B cell (primary cell): ENCODE measurements at regions not wholly inside any gene's neighbourhood (a gene's known extent, or its start where the extent isn't known, plus 50 kb on each side); places are given as distances from the start of the nearest gene placed in this dataset.

Experiments
- ATAC-seq: fragments of 200-7000 bp; cut with Tn5 transposase; one replicate; pipeline ENCODE4 v1.10.0; 2021; ENCODE audit warnings: low read depth, mild to moderate bottlenecking, moderate number of reproducible peaks, moderate library complexity
- CTCF ChIA-PET: fragments of 350-600 bp; sonication (Branson Sonifier 250); formaldehyde crosslinking; loops from one replicate; lab custom pipeline; 2021; ENCODE audit warnings: antibody characterized with exemption, inconsistent platforms; lab: Charles Lee
- POLR2A ChIA-PET: fragments of 350-600 bp; sonication (Branson Sonifier 250); formaldehyde crosslinking; loops from one replicate; lab custom pipeline; 2021; ENCODE audit warnings: antibody characterized with exemption; lab: Charles Lee
- DNase-seq: peaks from one replicate; pipeline ENCODE4 v3.0.0; 2013
- H2AFZ ChIP-seq: 2 replicates; pipeline ENCODE4 v1.6.1; 2012; ENCODE audit warnings: mild to moderate bottlenecking, low read depth, low read length; ENCODE audit not compliant: insufficient read depth, poor library complexity, severe bottlenecking
- H3K27ac ChIP-seq, 2 donors: 1 replicate in 1 of 2; 2 replicates in 1 of 2; pipeline ENCODE4 v1.5.1; 2012 to 2013; ENCODE audit warnings: low read length in 2 of 2, mild to moderate bottlenecking in 2 of 2, moderate library complexity in 1 of 2
- H3K27me3 ChIP-seq, 4 experiments: fragments of 200-600 bp in 1 of 4; sonication (generic) in 1 of 4; replicated peaks in 1 of 4; 1 replicate in 2 of 4; 2 replicates in 2 of 4; pipeline versions ENCODE4 v1.6.1 to v1.7.0; 2013 to 2016; ENCODE audit warnings: low read length in 3 of 4, mild to moderate bottlenecking in 2 of 4, mixed read lengths in 1 of 4, moderate library complexity in 1 of 4; ENCODE audit not compliant: insufficient read depth in 4 of 4, control insufficient read depth in 3 of 4; ENCODE audit errors: control extremely low read depth in 1 of 4
- H3K36me3 ChIP-seq, 2 experiments: replicated peaks in 1 of 2; 1 replicate in 1 of 2; 2 replicates in 1 of 2; pipeline versions ENCODE4 v1.6.1 to v1.7.1; 2013; ENCODE audit warnings: low read length in 1 of 2; ENCODE audit not compliant: insufficient read depth in 2 of 2, control insufficient read depth in 1 of 2; ENCODE audit errors: control extremely low read depth in 1 of 2, extremely low read depth in 1 of 2
- H3K4me1 ChIP-seq, 2 donors: fragments of 200-600 bp in 1 of 2; sonication (generic) in 1 of 2; 1 replicate in 1 of 2; 2 replicates in 1 of 2; pipeline versions ENCODE4 v1.5.1 to v1.6.1; 2013 to 2017; ENCODE audit warnings: low read length in 2 of 2; ENCODE audit not compliant: control insufficient read depth in 2 of 2, insufficient read depth in 2 of 2
- H3K4me2 ChIP-seq: replicated peaks from 2 replicates; pipeline ENCODE3; 2012; ENCODE audit warnings: mild to moderate bottlenecking, low read depth, low read length; ENCODE audit not compliant: poor library complexity, severe bottlenecking
- H3K4me3 ChIP-seq, 5 experiments: fragments of 200-600 bp in 1 of 5; sonication (generic) in 1 of 5; 1 replicate in 3 of 5; 2 replicates in 2 of 5; pipeline versions ENCODE4 v1.5.1 to v1.7.0; 2011 to 2016; ENCODE audit warnings: low read length in 4 of 5, mild to moderate bottlenecking in 4 of 5, low read depth in 2 of 5, control low read depth in 1 of 5, moderate library complexity in 1 of 5; ENCODE audit not compliant: insufficient read depth in 1 of 5; ENCODE audit errors: control extremely low read depth in 1 of 5, extremely low read depth in 1 of 5
- H3K79me2 ChIP-seq: fragments of 200-600 bp; sonication (generic); one replicate; pipeline ENCODE4 v1.6.0; 2016; ENCODE audit warnings: low read length; ENCODE audit not compliant: control insufficient read depth, insufficient read depth
- H3K9ac ChIP-seq: fragments of 200-600 bp; sonication (generic); 2 replicates; pipeline ENCODE4 v1.6.1; 2017; ENCODE audit warnings: mild to moderate bottlenecking, low read length, moderate library complexity
- H3K9me3 ChIP-seq, 3 donors: one replicate each; pipeline versions ENCODE4 v1.6.1 to v1.7.1; 2013; ENCODE audit warnings: low read length in 2 of 3; ENCODE audit not compliant: control insufficient read depth in 2 of 3, insufficient read depth in 1 of 3; ENCODE audit errors: control extremely low read depth in 1 of 3
- H4K20me1 ChIP-seq: 2 replicates; pipeline ENCODE4 v1.6.0; 2012; ENCODE audit warnings: mild to moderate bottlenecking, low read length; ENCODE audit not compliant: insufficient read depth, control insufficient read depth, poor library complexity, severe bottlenecking
- H3K27ac Mint-ChIP-seq: one replicate; pipeline ENCODE4 v1.8.0; 2021; ENCODE audit warnings: mixed read lengths
- H3K27me3 Mint-ChIP-seq: one replicate; pipeline ENCODE4 v1.8.0; 2021; ENCODE audit warnings: mixed read lengths
- H3K4me1 Mint-ChIP-seq: one replicate; pipeline ENCODE4 v1.8.0; 2021; ENCODE audit warnings: mixed read lengths
- H3K4me3 Mint-ChIP-seq: one replicate; pipeline ENCODE4 v1.8.0; 2021; ENCODE audit warnings: mixed read lengths
- H3K9me3 Mint-ChIP-seq: one replicate; pipeline ENCODE4 v1.8.0; 2022; ENCODE audit warnings: mixed read lengths; ENCODE audit not compliant: insufficient read depth
- EZH2 ChIP-seq: IDR thresholded peaks from 2 replicates; pipeline ENCODE4 v1.6.1; 2012; ENCODE audit warnings: borderline replicate concordance, low read depth, mild to moderate bottlenecking, moderate library complexity, low read length; ENCODE audit not compliant: insufficient read depth, poor library complexity, severe bottlenecking
- WGBS: methylation state at CpG from one replicate; pipeline ENCODE4 v1.1.5; 2013; ENCODE audit warnings: missing lambda C conversion rate; ENCODE audit not compliant: insufficient coverage; 5-methylcytosine and 5-hydroxymethylcytosine counted together
- intact Hi-C: fragments of 100-400 bp; cut with micrococcal nuclease; formaldehyde crosslinking; loops from one replicate; pipeline ENCODE4 v1.10.0; 2022
- TF ChIP-seq, protein P1 (sequence below): fragments of 200-600 bp; IDR thresholded peaks from one replicate; pipeline ENCODE4 v1.8.0; 2022; ENCODE audit warnings: antibody characterized with exemption, mild to moderate bottlenecking

DNA sequence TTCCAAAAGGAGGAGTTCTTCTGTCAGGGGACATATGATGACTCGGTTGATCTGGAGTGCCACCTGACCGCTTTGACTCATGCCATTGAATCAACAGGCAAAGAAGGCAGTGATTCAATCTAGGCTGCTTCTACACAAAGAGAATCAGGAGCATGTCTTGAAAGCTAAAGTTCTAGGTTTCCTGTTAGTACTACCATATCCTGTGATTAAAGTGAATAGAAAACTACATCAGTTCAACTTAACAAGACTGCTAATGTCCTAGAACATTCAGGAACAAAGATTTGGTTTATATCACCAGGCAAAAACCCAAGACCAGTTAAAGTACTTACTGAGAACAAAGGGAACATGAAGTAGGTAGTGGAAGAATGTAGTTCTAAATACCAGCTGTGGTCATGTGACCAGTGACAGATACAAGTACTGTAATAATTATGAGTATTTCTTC is 216.8 kb upstream of the SGK1 start:
- Histone ChIP-seq H3K36me3 (no peaks in the 10 kb centered on the region), H3K9ac (no peak overlapping the region), H3K4me1 (no peaks in the 10 kb centered on the region), H3K27ac (no peak overlapping the region), H3K27me3 (no peaks in the 10 kb centered on the region), H4K20me1 (no peaks in the 10 kb centered on the region), H3K4me2 (no peak overlapping the region), H3K9me3 (no peaks in the 10 kb centered on the region), H3K79me2 (no peaks in the 10 kb centered on the region), H2AFZ (no peak overlapping the region), H3K4me3 (no peak overlapping the region)
- CTCF ChIA-PET: no interaction called here
- H3K4me3 Mint-ChIP-seq: no peak overlapping the region
- TF ChIP-seq EZH2: no peak
- TF ChIP-seq, protein P1, sequence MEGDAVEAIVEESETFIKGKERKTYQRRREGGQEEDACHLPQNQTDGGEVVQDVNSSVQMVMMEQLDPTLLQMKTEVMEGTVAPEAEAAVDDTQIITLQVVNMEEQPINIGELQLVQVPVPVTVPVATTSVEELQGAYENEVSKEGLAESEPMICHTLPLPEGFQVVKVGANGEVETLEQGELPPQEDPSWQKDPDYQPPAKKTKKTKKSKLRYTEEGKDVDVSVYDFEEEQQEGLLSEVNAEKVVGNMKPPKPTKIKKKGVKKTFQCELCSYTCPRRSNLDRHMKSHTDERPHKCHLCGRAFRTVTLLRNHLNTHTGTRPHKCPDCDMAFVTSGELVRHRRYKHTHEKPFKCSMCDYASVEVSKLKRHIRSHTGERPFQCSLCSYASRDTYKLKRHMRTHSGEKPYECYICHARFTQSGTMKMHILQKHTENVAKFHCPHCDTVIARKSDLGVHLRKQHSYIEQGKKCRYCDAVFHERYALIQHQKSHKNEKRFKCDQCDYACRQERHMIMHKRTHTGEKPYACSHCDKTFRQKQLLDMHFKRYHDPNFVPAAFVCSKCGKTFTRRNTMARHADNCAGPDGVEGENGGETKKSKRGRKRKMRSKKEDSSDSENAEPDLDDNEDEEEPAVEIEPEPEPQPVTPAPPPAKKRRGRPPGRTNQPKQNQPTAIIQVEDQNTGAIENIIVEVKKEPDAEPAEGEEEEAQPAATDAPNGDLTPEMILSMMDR: no peak
- no peaks in the 10 kb centered on the region for H3K4me1 Mint-ChIP-seq
- intact Hi-C loops: no loop called here
- ATAC-seq (no peak), DNase-seq (no peak)
- WGBS: 100% methylated on average over 2 of the region's 2 CpGs
- no peaks in the 10 kb centered on the region for H3K9me3 Mint-ChIP-seq
- H3K27me3 Mint-ChIP-seq: peaks cover 3% of the 10 kb centered on the region
- H3K27ac Mint-ChIP-seq: no peak overlapping the region
- POLR2A ChIA-PET: no interaction called here

DNA sequence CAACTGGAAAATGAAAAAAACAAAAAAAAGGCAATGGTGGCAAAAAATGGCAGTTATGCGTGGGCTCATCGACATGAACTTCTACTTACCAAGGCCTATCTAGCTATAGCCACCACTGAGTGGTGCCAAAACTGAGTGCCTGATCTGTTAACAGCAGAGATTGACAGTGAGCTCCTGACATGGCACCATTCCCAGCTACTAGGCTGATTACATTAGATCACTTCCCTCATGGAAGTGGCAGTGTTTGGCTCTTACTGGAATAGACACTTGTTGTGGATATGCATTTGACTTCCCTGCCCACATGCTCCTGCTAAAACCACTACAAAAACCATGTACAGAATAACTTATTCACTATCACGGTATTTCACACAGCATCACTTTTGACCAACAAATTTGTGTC is 216.1 kb upstream of the SGK1 start:
- Histone ChIP-seq H3K9ac (no peak overlapping the region), H3K4me2 (no peak overlapping the region), H3K4me3 (no peak overlapping the region), H4K20me1 (no peaks in the 10 kb centered on the region), H2AFZ (no peak overlapping the region), H3K27me3 (no peaks in the 10 kb centered on the region), H3K4me1 (no peaks in the 10 kb centered on the region), H3K9me3 (no peaks in the 10 kb centered on the region), H3K27ac (no peak overlapping the region), H3K36me3 (no peaks in the 10 kb centered on the region), H3K79me2 (no peaks in the 10 kb centered on the region)
- ATAC-seq: no peak
- ChIA-PET POLR2A (no interaction called here), CTCF (no interaction called here)
- intact Hi-C loops: no loop called here
- Mint-ChIP-seq H3K9me3 (no peaks in the 10 kb centered on the region), H3K27ac (no peak overlapping the region), H3K4me3 (no peak overlapping the region), H3K4me1 (no peaks in the 10 kb centered on the region), H3K27me3 (peaks cover 3% of the 10 kb centered on the region)
- no peak for DNase-seq
- TF ChIP-seq, protein P1: no peak
- 98% methylated on average over 3 of the region's 3 CpGs for WGBS
